ENCODE measurements at regions not wholly inside any gene's neighbourhood (a gene's known extent, or its start where the extent isn't known, plus 50 kb on each side); places are given as distances from the start of the nearest gene placed in this dataset.
A peak's percentile ranks its signal among the peaks of the same experiment; 100 is the strongest.

- Histone ChIP-seq H3K4me3 (ENCODE audit: insufficient read depth in 1 of 2, low read depth in 1 of 2, low read length in 2 of 2) (no peak overlapping the region), H2BK15ac (ENCODE audit: low read depth, poor library complexity, severe bottlenecking) (no peak overlapping the region), H3K27me3 (ENCODE audit: control insufficient read depth in 1 of 2, insufficient read depth in 1 of 2, low read length in 2 of 2) (no peaks in the 10 kb centered on the region), H2BK12ac (ENCODE audit: low read length in 2 of 2) (no peak overlapping the region), H3K4me1 (ENCODE audit: control insufficient read depth, insufficient read depth, low read depth, low read length) (no peaks in the 10 kb centered on the region), H2BK5ac (ENCODE audit: low read depth, low read length, poor library complexity, severe bottlenecking) (no peak overlapping the region), H4K8ac (ENCODE audit: low read length) (no peak overlapping the region), H4K91ac (ENCODE audit: low read length) (no peak overlapping the region), H2BK120ac (ENCODE audit: low read depth, low read length) (no peak overlapping the region), H3K9ac (ENCODE audit: low read length) (no peak overlapping the region), H3K4me2 (ENCODE audit: low read length, poor library complexity, severe bottlenecking) (no peak overlapping the region), H3K36me3 (ENCODE audit: control insufficient read depth in 1 of 2, insufficient read depth in 2 of 2, low read depth in 1 of 2, low read length in 2 of 2) (no peaks in the 10 kb centered on the region), H3K9me3 (ENCODE audit: control insufficient read depth, low read length) (peaks cover 3% of the 10 kb centered on the region), H3K14ac (ENCODE audit: low read length in 2 of 2) (no peak overlapping the region), H3K4ac (ENCODE audit: low read depth in 1 of 2, low read length in 2 of 2) (no peak overlapping the region), H2AK5ac (ENCODE audit: low read length, severe bottlenecking) (no peak overlapping the region), H3K18ac (ENCODE audit: low read depth in 1 of 2, low read length in 2 of 2) (no peak overlapping the region), H3K27ac (ENCODE audit: low read length, poor library complexity, severe bottlenecking) (no peak overlapping the region), H3K23ac (ENCODE audit: low read length in 2 of 2) (no peak overlapping the region), H3K79me1 (replicated peaks; ENCODE audit: low read length, poor library complexity, severe bottlenecking) (no peaks in the 10 kb centered on the region), H2AFZ (ENCODE audit: low read depth, low read length) (no peak overlapping the region)
- no peak for DNase-seq
Observed at GRCh38 chr5:17434982-17435381, 63.0 kb upstream of the TAF11L2 start.

- Histone ChIP-seq H3K36me3 (ENCODE audit: control insufficient read depth in 1 of 2, insufficient read depth in 2 of 2, low read depth in 1 of 2, low read length in 2 of 2) (no peaks in the 10 kb centered on the region), H3K18ac (ENCODE audit: low read depth in 1 of 2, low read length in 2 of 2) (peak overlapping the region in 1 of 2 experiments; percentile 85), H3K23ac (ENCODE audit: low read length in 2 of 2) (no peak overlapping the region), H2BK15ac (ENCODE audit: low read depth, poor library complexity, severe bottlenecking) (no peak overlapping the region), H3K27ac (ENCODE audit: low read length, poor library complexity, severe bottlenecking) (no peak overlapping the region), H2BK120ac (ENCODE audit: low read depth, low read length) (no peak overlapping the region), H3K4me1 (ENCODE audit: control insufficient read depth, insufficient read depth, low read depth, low read length) (no peaks in the 10 kb centered on the region), H2BK5ac (ENCODE audit: low read depth, low read length, poor library complexity, severe bottlenecking) (no peak overlapping the region), H2AK5ac (ENCODE audit: low read length, severe bottlenecking) (no peak overlapping the region), H3K9me3 (ENCODE audit: control insufficient read depth, low read length) (peaks cover 5% of the 10 kb centered on the region), H3K4me2 (ENCODE audit: low read length, poor library complexity, severe bottlenecking) (no peak overlapping the region), H3K4ac (ENCODE audit: low read depth in 1 of 2, low read length in 2 of 2) (no peak overlapping the region), H2BK12ac (ENCODE audit: low read length in 2 of 2) (no peak overlapping the region), H3K14ac (ENCODE audit: low read length in 2 of 2) (no peak overlapping the region), H4K8ac (ENCODE audit: low read length) (no peak overlapping the region), H3K27me3 (ENCODE audit: control insufficient read depth in 1 of 2, insufficient read depth in 1 of 2, low read length in 2 of 2) (no peaks in the 10 kb centered on the region), H3K9ac (ENCODE audit: low read length) (peak overlapping the region; percentile 74), H2AFZ (ENCODE audit: low read depth, low read length) (no peak overlapping the region), H4K91ac (ENCODE audit: low read length) (no peak overlapping the region), H3K79me1 (replicated peaks; ENCODE audit: low read length, poor library complexity, severe bottlenecking) (no peaks in the 10 kb centered on the region), H3K4me3 (ENCODE audit: insufficient read depth in 1 of 2, low read depth in 1 of 2, low read length in 2 of 2) (peak overlapping the region in 1 of 2 experiments; percentile 62)
- 45% methylated on average over 3 of the region's 4 CpGs for WGBS
- peak; percentile 51 for DNase-seq
Observed at GRCh38 chr5:17436350-17436749, 61.7 kb upstream of the TAF11L2 start.

GRCh38 chr5:17436761-17437221, 61.2 kb upstream of the TAF11L2 start:
- Histone ChIP-seq H2AK5ac (ENCODE audit: low read length, severe bottlenecking) (no peak overlapping the region), H3K9ac (ENCODE audit: low read length) (peak overlapping the region; percentile 74), H3K79me1 (replicated peaks; ENCODE audit: low read length, poor library complexity, severe bottlenecking) (no peaks in the 10 kb centered on the region), H3K23ac (ENCODE audit: low read length in 2 of 2) (no peak overlapping the region), H3K4ac (ENCODE audit: low read depth in 1 of 2, low read length in 2 of 2) (no peak overlapping the region), H4K91ac (ENCODE audit: low read length) (no peak overlapping the region), H3K27me3 (ENCODE audit: control insufficient read depth in 1 of 2, insufficient read depth in 1 of 2, low read length in 2 of 2) (no peaks in the 10 kb centered on the region), H4K8ac (ENCODE audit: low read length) (no peak overlapping the region), H2BK15ac (ENCODE audit: low read depth, poor library complexity, severe bottlenecking) (no peak overlapping the region), H2BK120ac (ENCODE audit: low read depth, low read length) (peak overlapping the region; percentile 49), H2AFZ (ENCODE audit: low read depth, low read length) (no peak overlapping the region), H2BK12ac (ENCODE audit: low read length in 2 of 2) (no peak overlapping the region), H3K18ac (ENCODE audit: low read depth in 1 of 2, low read length in 2 of 2) (peak overlapping the region in 1 of 2 experiments; percentile 78), H3K36me3 (ENCODE audit: control insufficient read depth in 1 of 2, insufficient read depth in 2 of 2, low read depth in 1 of 2, low read length in 2 of 2) (no peaks in the 10 kb centered on the region), H3K9me3 (ENCODE audit: control insufficient read depth, low read length) (peaks cover 5% of the 10 kb centered on the region), H3K4me3 (ENCODE audit: insufficient read depth in 1 of 2, low read depth in 1 of 2, low read length in 2 of 2) (peak overlapping the region in 1 of 2 experiments; percentile 62), H3K4me2 (ENCODE audit: low read length, poor library complexity, severe bottlenecking) (no peak overlapping the region), H2BK5ac (ENCODE audit: low read depth, low read length, poor library complexity, severe bottlenecking) (no peak overlapping the region), H3K4me1 (ENCODE audit: control insufficient read depth, insufficient read depth, low read depth, low read length) (no peaks in the 10 kb centered on the region), H3K14ac (ENCODE audit: low read length in 2 of 2) (no peak overlapping the region), H3K27ac (ENCODE audit: low read length, poor library complexity, severe bottlenecking) (no peak overlapping the region)
- DNase-seq = peak; percentile 62
- 35% methylated on average over 4 of the region's 4 CpGs for whole genome bisulfite sequencing

- H3K36me3 ChIP-seq (ENCODE audit: control insufficient read depth in 1 of 2, insufficient read depth in 2 of 2, low read depth in 1 of 2, low read length in 2 of 2) = no peaks in the 10 kb centered on the region
- H2BK5ac ChIP-seq (ENCODE audit: low read depth, low read length, poor library complexity, severe bottlenecking) = no peak overlapping the region
- no peak overlapping the region for H3K9ac ChIP-seq (ENCODE audit: low read length)
- H3K4me2 ChIP-seq (ENCODE audit: low read length, poor library complexity, severe bottlenecking) = no peak overlapping the region
- no peak overlapping the region for H4K8ac ChIP-seq (ENCODE audit: low read length)
- peaks cover 5% of the 10 kb centered on the region for H3K9me3 ChIP-seq (ENCODE audit: control insufficient read depth, low read length)
- no peak overlapping the region for H3K4ac ChIP-seq (ENCODE audit: low read depth in 1 of 2, low read length in 2 of 2)
- H2AK5ac ChIP-seq (ENCODE audit: low read length, severe bottlenecking) = no peak overlapping the region
- no peak overlapping the region for H2BK120ac ChIP-seq (ENCODE audit: low read depth, low read length)
- H3K4me1 ChIP-seq (ENCODE audit: control insufficient read depth, insufficient read depth, low read depth, low read length) = no peaks in the 10 kb centered on the region
- WGBS = 86% methylated on average over 4 of the region's 4 CpGs
- no peak overlapping the region for H2BK15ac ChIP-seq (ENCODE audit: low read depth, poor library complexity, severe bottlenecking)
- no peaks in the 10 kb centered on the region for H3K79me1 ChIP-seq (replicated peaks; ENCODE audit: low read length, poor library complexity, severe bottlenecking)
- no peak overlapping the region for H2AFZ ChIP-seq (ENCODE audit: low read depth, low read length)
- no peak overlapping the region for H3K27ac ChIP-seq (ENCODE audit: low read length, poor library complexity, severe bottlenecking)
- H3K14ac ChIP-seq (ENCODE audit: low read length in 2 of 2) = no peak overlapping the region
- H3K27me3 ChIP-seq (ENCODE audit: control insufficient read depth in 1 of 2, insufficient read depth in 1 of 2, low read length in 2 of 2) = no peaks in the 10 kb centered on the region
- H4K91ac ChIP-seq (ENCODE audit: low read length) = no peak overlapping the region
- no peak overlapping the region for H3K23ac ChIP-seq (ENCODE audit: low read length in 2 of 2)
- no peak overlapping the region for H2BK12ac ChIP-seq (ENCODE audit: low read length in 2 of 2)
- no peak overlapping the region for H3K18ac ChIP-seq (ENCODE audit: low read depth in 1 of 2, low read length in 2 of 2)
- DNase-seq = no peak
- no peak overlapping the region for H3K4me3 ChIP-seq (ENCODE audit: insufficient read depth in 1 of 2, low read depth in 1 of 2, low read length in 2 of 2)
Observed at GRCh38 chr5:17438027-17438426, 60.0 kb upstream of the TAF11L2 start.

All from mesenchymal stem cell (in vitro differentiated cells and primary cell).